RWPE1 (cell line): ENCODE measurements at regions not wholly inside any gene's neighbourhood (a gene's known extent, or its start where the extent isn't known, plus 50 kb on each side); places are given as distances from the start of the nearest gene placed in this dataset.

ENCODE experiments used
- CTCF ChIA-PET: fragments of 350-600 bp; sonication (Branson Sonifier 250); formaldehyde crosslinking; extraction: SDS; loops from one replicate; lab custom pipeline; 2021; lab: Yijun Ruan, JAX
- POLR2A ChIA-PET: fragments of 400-600 bp; formaldehyde crosslinking; extraction: SDS; loops from one replicate; lab custom pipeline; 2020; ENCODE audit warnings: antibody characterized with exemption; ENCODE audit not compliant: low non-redundant PET; lab: Yijun Ruan, JAX
- DNase-seq: peaks from one replicate; pipeline ENCODE4 v3.0.0; 2012; ENCODE audit warnings: low spot score
- H3K27ac ChIP-seq: fragments of 450-650 bp; 2 replicates; pipeline ENCODE4 v1.5.1; 2017
- CTCF ChIP-seq: fragments of 450-650 bp; conservative IDR thresholded peaks from 2 replicates; pipeline ENCODE4 v1.5.1; 2017; ENCODE audit warnings: low read depth, mild to moderate bottlenecking

- CTCF ChIA-PET, result no interaction called here
- H3K27ac ChIP-seq, result no peak overlapping the region
- no peak for DNase-seq
- POLR2A ChIA-PET, result no interaction called here
- no peak for TF ChIP-seq CTCF
Observed at GRCh38 chr10:24097751-24098207, 111.2 kb upstream of the KIAA1217 start.

- H3K27ac ChIP-seq, result no peak overlapping the region
- no peak for DNase-seq
- ChIA-PET CTCF (no interaction called here), POLR2A (no interaction called here)
- no peak for TF ChIP-seq CTCF
Observed at GRCh38 chr10:24104895-24105294, 104.0 kb upstream of the KIAA1217 start.

GRCh38 chr10:24113901-24114300, 95.0 kb upstream of the KIAA1217 start:
- TF ChIP-seq CTCF, result no peak
- ChIA-PET CTCF (no interaction called here), POLR2A (no interaction called here)
- DNase-seq, result no peak
- H3K27ac ChIP-seq, result no peak overlapping the region

GRCh38 chr10:24114556-24114955, 94.4 kb upstream of the KIAA1217 start:
- DNase-seq, result no peak
- H3K27ac ChIP-seq, result no peak overlapping the region
- CTCF ChIA-PET, result no interaction called here
- no peak for TF ChIP-seq CTCF
- POLR2A ChIA-PET, result no interaction called here

GRCh38 chr10:24115403-24115802, 93.5 kb upstream of the KIAA1217 start:
- POLR2A ChIA-PET, result no interaction called here
- CTCF ChIA-PET, result no interaction called here
- TF ChIP-seq CTCF, result no peak
- DNase-seq, result no peak
- no peak overlapping the region for H3K27ac ChIP-seq

- no peak for TF ChIP-seq CTCF
- no peak for DNase-seq
- H3K27ac ChIP-seq, result no peak overlapping the region
- ChIA-PET CTCF (no interaction called here), POLR2A (no interaction called here)
Observed at GRCh38 chr10:24118246-24118645, 90.7 kb upstream of the KIAA1217 start.

GRCh38 chr10:24119896-24120295, 89.0 kb upstream of the KIAA1217 start:
- ChIA-PET POLR2A (no interaction called here), CTCF (no interaction called here)
- H3K27ac ChIP-seq, result no peak overlapping the region
- no peak for DNase-seq
- no peak for TF ChIP-seq CTCF
